ENCODE measurements at regions not wholly inside any gene's neighbourhood (a gene's known extent, or its start where the extent isn't known, plus 50 kb on each side); places are given as distances from the start of the nearest gene placed in this dataset.

DNA sequence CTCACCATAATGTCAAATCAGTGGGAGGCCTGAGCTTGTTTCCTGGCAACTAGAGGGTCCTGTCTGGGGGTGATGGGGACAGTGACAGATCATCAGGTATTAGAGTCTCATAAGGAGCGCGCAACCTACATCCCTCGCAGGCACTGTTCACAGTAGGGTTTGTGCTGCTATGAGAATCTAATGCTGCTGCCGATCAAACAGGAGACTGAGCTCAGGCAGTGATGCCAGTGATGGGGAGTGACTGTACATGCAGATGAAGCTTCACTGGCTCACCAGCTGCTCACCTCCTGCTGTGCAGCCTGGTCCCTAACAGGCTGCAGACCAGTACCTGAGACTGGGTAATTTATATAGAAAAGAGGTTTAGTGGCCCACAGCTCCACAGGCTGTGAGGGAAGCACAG, 147.3 kb downstream of the TTLL2 start:
- H3K27me3 ChIP-seq (ENCODE audit: control insufficient read depth in 2 of 2, insufficient read depth in 1 of 2, low read length in 1 of 2) = no peaks in the 10 kb centered on the region
- 97% methylated on average over 4 of the region's 4 CpGs for WGBS
- H3K27ac ChIP-seq (ENCODE audit: low read depth in 1 of 2, low read length in 1 of 2) = no peak overlapping the region
- no peaks in the 10 kb centered on the region for H3K9me3 ChIP-seq (ENCODE audit: control insufficient read depth in 2 of 2, insufficient read depth in 1 of 2, low read length in 1 of 2)
- no peak for DNase-seq (ENCODE audit: low read depth in 6 of 9, low spot score in 9 of 9)
- no peak overlapping the region for H3K4me3 ChIP-seq (ENCODE audit: low read length in 2 of 2)
- H3K4me1 ChIP-seq (ENCODE audit: control insufficient read depth in 2 of 2, insufficient read depth in 2 of 2, low read length in 2 of 2) = no peaks in the 10 kb centered on the region
- H3K36me3 ChIP-seq (ENCODE audit: control insufficient read depth in 2 of 2, insufficient read depth in 2 of 2, low read length in 1 of 2) = no peaks in the 10 kb centered on the region

DNA sequence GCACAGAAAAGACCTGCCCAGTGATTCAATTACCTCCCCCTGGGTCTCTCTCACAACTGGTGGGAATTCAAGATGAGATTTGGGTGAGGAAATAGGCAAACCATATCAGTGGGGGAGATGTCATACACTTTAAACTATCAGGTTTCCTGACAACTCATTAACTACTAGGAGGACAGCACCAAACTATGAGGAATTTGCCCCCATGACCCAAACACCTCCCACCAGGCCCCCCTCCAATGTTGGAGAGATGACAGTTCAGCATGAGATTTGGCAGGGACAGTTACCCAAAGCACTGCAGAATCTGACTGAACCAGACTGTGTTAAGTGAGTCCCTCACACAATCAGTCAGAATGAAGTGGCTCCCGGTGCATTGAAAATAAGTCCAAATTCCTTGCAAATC, 148.0 kb downstream of the TTLL2 start:
- Histone ChIP-seq H3K4me3 (ENCODE audit: low read length in 2 of 2) (no peak overlapping the region), H3K9me3 (ENCODE audit: control insufficient read depth in 2 of 2, insufficient read depth in 1 of 2, low read length in 1 of 2) (no peaks in the 10 kb centered on the region), H3K36me3 (ENCODE audit: control insufficient read depth in 2 of 2, insufficient read depth in 2 of 2, low read length in 1 of 2) (no peaks in the 10 kb centered on the region), H3K4me1 (ENCODE audit: control insufficient read depth in 2 of 2, insufficient read depth in 2 of 2, low read length in 2 of 2) (peaks cover 0 to 3% of the 10 kb centered on the region in 2 donors), H3K27ac (ENCODE audit: low read depth in 1 of 2, low read length in 1 of 2) (no peak overlapping the region), H3K27me3 (ENCODE audit: control insufficient read depth in 2 of 2, insufficient read depth in 1 of 2, low read length in 1 of 2) (no peaks in the 10 kb centered on the region)
- WGBS = 95% methylated on average over 1 of the region's 1 CpG
- DNase-seq (ENCODE audit: low read depth in 6 of 9, low spot score in 9 of 9) = no peak

DNA sequence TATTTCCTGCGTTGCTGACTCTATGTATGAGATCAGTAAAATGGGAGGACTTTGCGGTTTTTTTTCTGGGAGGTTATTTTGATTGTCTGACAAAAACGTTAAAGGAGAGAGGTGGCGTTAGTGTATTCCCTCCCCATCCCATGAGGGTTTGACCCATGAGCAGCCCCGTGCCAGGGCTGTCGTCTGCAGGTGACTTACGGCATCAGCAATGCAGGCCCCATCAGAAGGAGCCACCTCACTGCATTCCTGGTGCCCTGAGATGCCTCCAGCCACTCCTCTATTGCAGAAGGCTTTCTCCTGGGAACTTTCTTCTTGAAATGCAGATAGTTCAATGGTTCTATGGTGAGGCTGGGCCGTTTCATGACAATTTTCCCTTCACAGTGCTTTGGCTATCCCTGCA, 149.3 kb downstream of the TTLL2 start:
- DNase-seq (ENCODE audit: low read depth in 6 of 9, low spot score in 9 of 9) = no peak
- H3K9me3 ChIP-seq (ENCODE audit: control insufficient read depth in 2 of 2, insufficient read depth in 1 of 2, low read length in 1 of 2) = no peaks in the 10 kb centered on the region
- H3K36me3 ChIP-seq (ENCODE audit: control insufficient read depth in 2 of 2, insufficient read depth in 2 of 2, low read length in 1 of 2) = no peaks in the 10 kb centered on the region
- no peak overlapping the region for H3K27ac ChIP-seq (ENCODE audit: low read depth in 1 of 2, low read length in 1 of 2)
- H3K4me1 ChIP-seq (ENCODE audit: control insufficient read depth in 2 of 2, insufficient read depth in 2 of 2, low read length in 2 of 2) = peaks cover 0 to 3% of the 10 kb centered on the region in 2 donors
- WGBS = 94% methylated on average over 8 of the region's 8 CpGs
- H3K27me3 ChIP-seq (ENCODE audit: control insufficient read depth in 2 of 2, insufficient read depth in 1 of 2, low read length in 1 of 2) = no peaks in the 10 kb centered on the region
- no peak overlapping the region for H3K4me3 ChIP-seq (ENCODE audit: low read length in 2 of 2)

DNA sequence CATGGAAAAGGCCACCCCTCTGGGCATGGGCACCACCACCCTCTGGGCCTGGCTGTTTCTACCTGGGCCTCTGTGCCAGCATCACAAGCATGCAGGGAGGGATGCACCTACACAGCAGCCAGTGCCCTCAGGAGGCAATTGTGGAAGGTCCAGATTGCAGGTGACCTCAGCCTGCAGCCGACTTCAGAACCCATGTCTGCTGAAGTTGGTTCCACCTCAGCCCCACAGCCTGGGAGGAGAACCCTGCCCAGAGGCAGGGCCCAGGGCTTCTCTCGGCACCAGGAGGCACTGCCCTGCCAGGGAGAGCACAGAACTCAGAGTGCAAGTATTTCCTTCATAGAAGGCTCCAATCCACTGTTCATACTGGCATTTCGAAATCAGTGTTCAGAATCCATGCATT, 149.8 kb downstream of the TTLL2 start:
- Histone ChIP-seq H3K4me1 (ENCODE audit: control insufficient read depth in 2 of 2, insufficient read depth in 2 of 2, low read length in 2 of 2) (peaks cover 0 to 3% of the 10 kb centered on the region in 2 donors), H3K27ac (ENCODE audit: low read depth in 1 of 2, low read length in 1 of 2) (no peak overlapping the region), H3K27me3 (ENCODE audit: control insufficient read depth in 2 of 2, insufficient read depth in 1 of 2, low read length in 1 of 2) (no peaks in the 10 kb centered on the region), H3K36me3 (ENCODE audit: control insufficient read depth in 2 of 2, insufficient read depth in 2 of 2, low read length in 1 of 2) (no peaks in the 10 kb centered on the region), H3K9me3 (ENCODE audit: control insufficient read depth in 2 of 2, insufficient read depth in 1 of 2, low read length in 1 of 2) (no peaks in the 10 kb centered on the region), H3K4me3 (ENCODE audit: low read length in 2 of 2) (no peak overlapping the region)
- no peak for DNase-seq (ENCODE audit: low read depth in 6 of 9, low spot score in 9 of 9)
- WGBS = 91% methylated on average over 3 of the region's 3 CpGs

DNA sequence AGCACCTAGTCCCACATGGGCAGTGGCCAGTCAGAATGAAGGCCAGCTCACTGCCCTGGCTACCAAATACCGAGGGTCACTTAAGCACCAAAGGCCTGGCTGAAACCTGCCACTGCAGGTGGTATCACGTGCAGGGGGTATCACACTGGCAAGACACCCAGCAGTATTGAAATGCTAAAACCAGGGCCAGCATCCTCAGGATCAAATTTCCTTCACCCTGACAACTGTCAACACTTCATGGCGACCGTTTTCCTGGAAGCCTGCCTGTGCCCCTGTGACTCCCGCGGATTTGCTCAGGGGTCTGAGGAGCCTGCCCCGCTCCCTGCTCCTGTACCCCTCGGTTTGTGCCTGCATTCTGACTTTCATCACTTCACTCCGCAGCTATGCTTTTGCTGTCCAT, 151.1 kb downstream of the TTLL2 start:
- H3K27ac ChIP-seq (ENCODE audit: low read depth in 1 of 2, low read length in 1 of 2) = no peak overlapping the region
- peaks cover 0 to 3% of the 10 kb centered on the region in 2 donors for H3K4me1 ChIP-seq (ENCODE audit: control insufficient read depth in 2 of 2, insufficient read depth in 2 of 2, low read length in 2 of 2)
- no peak for DNase-seq (ENCODE audit: low read depth in 6 of 9, low spot score in 9 of 9)
- WGBS = 90% methylated on average over 9 of the region's 9 CpGs
- H3K4me3 ChIP-seq (ENCODE audit: low read length in 2 of 2) = no peak overlapping the region
- no peaks in the 10 kb centered on the region for H3K9me3 ChIP-seq (ENCODE audit: control insufficient read depth in 2 of 2, insufficient read depth in 1 of 2, low read length in 1 of 2)
- no peaks in the 10 kb centered on the region for H3K27me3 ChIP-seq (ENCODE audit: control insufficient read depth in 2 of 2, insufficient read depth in 1 of 2, low read length in 1 of 2)
- no peaks in the 10 kb centered on the region for H3K36me3 ChIP-seq (ENCODE audit: control insufficient read depth in 2 of 2, insufficient read depth in 2 of 2, low read length in 1 of 2)

DNA sequence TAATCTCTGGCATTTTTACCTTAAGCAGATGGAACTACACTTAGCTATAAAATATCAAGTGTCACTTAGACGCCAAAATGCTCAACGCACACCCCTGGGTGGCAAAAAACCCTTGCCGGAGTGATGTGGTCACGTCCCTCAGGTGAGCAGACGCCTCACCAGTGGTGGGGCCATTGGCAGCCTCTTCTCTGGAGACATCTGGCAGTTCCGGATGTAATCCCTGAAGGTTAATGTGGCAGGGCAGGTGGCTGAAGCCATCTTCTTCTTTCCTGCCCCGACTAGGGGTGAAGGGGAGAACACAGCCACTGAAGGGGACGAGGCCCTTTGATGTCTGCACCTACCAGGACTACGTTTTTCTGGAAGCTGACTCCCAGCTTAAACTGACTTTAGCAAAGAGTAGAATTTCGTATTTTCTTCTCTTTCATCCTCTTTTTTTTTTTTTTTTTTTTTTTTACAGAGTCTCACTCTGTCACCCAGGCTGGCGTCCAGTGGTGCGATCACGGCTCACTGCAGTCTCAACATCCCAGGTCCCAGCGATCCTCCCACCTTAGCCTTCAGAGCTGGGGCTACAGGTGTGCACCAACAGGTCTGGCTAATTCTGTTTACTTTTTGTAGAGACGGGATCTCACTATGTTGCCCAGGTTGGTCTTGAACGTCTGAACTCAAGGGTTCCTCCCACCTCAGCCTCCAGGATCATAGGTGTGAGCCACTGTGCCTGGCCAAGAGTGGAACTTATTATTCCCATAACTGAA, 152.1 kb downstream of the TTLL2 start:
- DNase-seq (ENCODE audit: low read depth in 6 of 9, low spot score in 9 of 9) = no peak
- Histone ChIP-seq H3K27me3 (ENCODE audit: control insufficient read depth in 2 of 2, insufficient read depth in 1 of 2, low read length in 1 of 2) (no peaks in the 10 kb centered on the region), H3K4me1 (ENCODE audit: control insufficient read depth in 2 of 2, insufficient read depth in 2 of 2, low read length in 2 of 2) (peaks cover 0 to 3% of the 10 kb centered on the region in 2 donors), H3K9me3 (ENCODE audit: control insufficient read depth in 2 of 2, insufficient read depth in 1 of 2, low read length in 1 of 2) (no peaks in the 10 kb centered on the region), H3K4me3 (ENCODE audit: low read length in 2 of 2) (no peak overlapping the region), H3K27ac (ENCODE audit: low read depth in 1 of 2, low read length in 1 of 2) (no peak overlapping the region), H3K36me3 (ENCODE audit: control insufficient read depth in 2 of 2, insufficient read depth in 2 of 2, low read length in 1 of 2) (no peaks in the 10 kb centered on the region)
- 93% methylated on average over 16 of the region's 16 CpGs for WGBS

DNA sequence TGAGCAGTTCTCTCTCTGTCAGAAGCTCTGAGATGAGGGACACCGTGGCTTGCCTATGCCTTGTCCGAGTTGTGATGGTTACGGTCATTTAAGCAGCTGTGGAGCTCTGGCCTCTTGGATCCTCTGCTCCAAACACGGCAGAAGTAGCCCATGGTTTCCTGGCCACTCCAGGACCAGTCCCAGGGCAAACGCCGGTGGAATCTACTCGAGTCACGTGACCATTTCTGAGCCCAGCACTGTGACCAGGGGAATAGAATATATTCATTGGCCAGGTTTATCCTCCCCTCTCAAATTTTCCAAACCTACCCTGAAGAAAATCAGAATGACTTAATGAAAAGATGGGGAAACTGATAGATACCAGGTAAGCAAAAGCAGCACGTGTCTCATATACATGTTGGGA, 152.8 kb downstream of the TTLL2 start:
- Histone ChIP-seq H3K4me3 (ENCODE audit: low read length in 2 of 2) (no peak overlapping the region), H3K27me3 (ENCODE audit: control insufficient read depth in 2 of 2, insufficient read depth in 1 of 2, low read length in 1 of 2) (no peaks in the 10 kb centered on the region), H3K27ac (ENCODE audit: low read depth in 1 of 2, low read length in 1 of 2) (no peak overlapping the region), H3K4me1 (ENCODE audit: control insufficient read depth in 2 of 2, insufficient read depth in 2 of 2, low read length in 2 of 2) (peaks cover 0 to 3% of the 10 kb centered on the region in 2 donors), H3K36me3 (ENCODE audit: control insufficient read depth in 2 of 2, insufficient read depth in 2 of 2, low read length in 1 of 2) (no peaks in the 10 kb centered on the region), H3K9me3 (ENCODE audit: control insufficient read depth in 2 of 2, insufficient read depth in 1 of 2, low read length in 1 of 2) (no peaks in the 10 kb centered on the region)
- WGBS = 96% methylated on average over 9 of the region's 9 CpGs
- DNase-seq (ENCODE audit: low read depth in 6 of 9, low spot score in 9 of 9) = no peak

DNA sequence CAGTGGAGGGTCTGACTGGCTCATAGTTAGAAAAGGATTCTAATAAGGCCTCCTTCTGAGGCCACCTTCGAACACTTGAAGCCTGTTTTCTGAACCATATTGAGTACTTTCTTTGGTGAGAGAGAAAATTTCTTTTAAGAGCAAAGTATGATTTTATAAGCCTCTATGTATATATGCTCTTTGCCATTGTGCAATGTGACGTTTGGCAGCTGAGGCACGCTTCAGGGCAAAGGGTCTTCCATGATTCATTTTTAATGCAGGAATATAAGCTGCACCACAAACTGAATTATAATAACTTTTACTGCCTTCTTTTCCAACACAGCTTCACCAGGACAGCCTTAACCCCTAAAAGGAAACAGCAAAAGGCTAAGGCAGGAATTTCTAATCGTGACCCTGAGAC, 154.4 kb downstream of the TTLL2 start:
- H3K36me3 ChIP-seq (ENCODE audit: control insufficient read depth in 2 of 2, insufficient read depth in 2 of 2, low read length in 1 of 2) = no peaks in the 10 kb centered on the region

DNA sequence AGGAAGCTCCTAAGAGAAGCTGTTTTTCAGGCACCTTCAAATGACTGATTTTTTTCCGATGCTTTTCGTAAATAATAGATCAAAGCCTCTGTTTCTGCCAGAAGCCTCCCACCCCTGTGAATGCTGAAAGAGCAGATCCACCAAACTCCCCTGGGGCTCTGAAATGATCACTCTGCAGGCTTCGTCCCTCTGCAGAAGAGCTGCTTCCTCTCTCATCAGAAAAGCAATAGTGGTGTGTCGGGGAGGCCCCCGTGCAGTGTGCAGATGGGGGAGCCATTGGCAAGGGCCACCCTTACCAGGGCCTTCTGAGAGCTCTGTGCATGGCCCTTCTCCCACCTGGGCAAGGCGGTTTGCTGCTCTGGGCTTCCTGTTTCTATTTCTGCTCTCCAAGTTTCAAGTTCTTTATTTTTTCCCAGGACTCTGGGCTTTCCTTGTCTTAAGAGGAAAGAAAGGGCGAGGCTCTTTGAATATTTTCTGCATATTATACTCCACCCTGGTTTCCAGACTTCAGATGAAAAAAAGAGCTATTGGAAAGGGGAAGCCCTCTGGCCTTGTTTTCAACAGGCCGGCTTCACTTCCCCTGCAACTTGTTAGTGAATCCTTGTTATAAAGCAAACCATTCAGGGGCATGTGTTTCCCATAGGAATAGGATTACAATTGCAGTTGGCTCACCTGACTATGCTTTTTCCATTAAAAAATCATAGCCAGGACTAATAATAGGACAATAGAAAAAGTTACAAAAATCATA, 155.2 kb downstream of the TTLL2 start:
- Histone ChIP-seq H3K4me1 (ENCODE audit: control insufficient read depth in 2 of 2, insufficient read depth in 2 of 2, low read length in 2 of 2) (peaks cover 0 to 3% of the 10 kb centered on the region in 2 donors), H3K27ac (ENCODE audit: low read depth in 1 of 2, low read length in 1 of 2) (no peak overlapping the region), H3K36me3 (ENCODE audit: control insufficient read depth in 2 of 2, insufficient read depth in 2 of 2, low read length in 1 of 2) (no peaks in the 10 kb centered on the region), H3K4me3 (ENCODE audit: low read length in 2 of 2) (no peak overlapping the region), H3K27me3 (ENCODE audit: control insufficient read depth in 2 of 2, insufficient read depth in 1 of 2, low read length in 1 of 2) (no peaks in the 10 kb centered on the region), H3K9me3 (ENCODE audit: control insufficient read depth in 2 of 2, insufficient read depth in 1 of 2, low read length in 1 of 2) (no peaks in the 10 kb centered on the region)
- WGBS = 39% methylated on average over 8 of the region's 8 CpGs
- peak in 1 of 9 donors; percentile 6 for DNase-seq (ENCODE audit: low read depth in 6 of 9, low spot score in 9 of 9)

More for the DNA sequence above, 154.4 kb downstream of the TTLL2 start:
- H3K4me1 ChIP-seq (ENCODE audit: control insufficient read depth in 2 of 2, insufficient read depth in 2 of 2, low read length in 2 of 2) = peaks cover 0 to 3% of the 10 kb centered on the region in 2 donors
- no peaks in the 10 kb centered on the region for H3K9me3 ChIP-seq (ENCODE audit: control insufficient read depth in 2 of 2, insufficient read depth in 1 of 2, low read length in 1 of 2)
- no peak overlapping the region for H3K27ac ChIP-seq (ENCODE audit: low read depth in 1 of 2, low read length in 1 of 2)
- WGBS = 96% methylated on average over 4 of the region's 4 CpGs
- no peaks in the 10 kb centered on the region for H3K27me3 ChIP-seq (ENCODE audit: control insufficient read depth in 2 of 2, insufficient read depth in 1 of 2, low read length in 1 of 2)
- no peak overlapping the region for H3K4me3 ChIP-seq (ENCODE audit: low read length in 2 of 2)
- DNase-seq (ENCODE audit: low read depth in 6 of 9, low spot score in 9 of 9) = no peak

Measured in thymus (tissue), 11 donors.